ENCODE measurements at regions not wholly inside any gene's neighbourhood (a gene's known extent, or its start where the extent isn't known, plus 50 kb on each side); places are given as distances from the start of the nearest gene placed in this dataset.
"Not testable (repeated sequence)": the region's sequence is repeated elsewhere in the genome, so short reads cannot be mapped to it uniquely, and the experiment has no call there.

GRCh38 chr2:242015108-242016065, 145.9 kb downstream of the RTP5 start:
- H3K4me3 ChIP-seq, result no peak overlapping the region
- no peaks in the 10 kb centered on the region for H3K4me1 ChIP-seq (ENCODE audit: control insufficient read depth in 1 of 2, low read depth in 2 of 2)
- DNase-seq (ENCODE audit: low spot score), result no peak
- TF ChIP-seq CTCF (IDR thresholded peaks at IDR 0.05), result no peak
- H3K9me3 ChIP-seq, result no peaks in the 10 kb centered on the region
- no peak for ATAC-seq (ENCODE audit: insufficient number of reproducible peaks, low FRiP score, low read depth)
- no peaks in the 10 kb centered on the region for H3K27me3 ChIP-seq (replicated peaks; ENCODE audit: insufficient read depth)
- H3K27ac ChIP-seq, result no peak overlapping the region
- H3K36me3 ChIP-seq, result no peaks in the 10 kb centered on the region

- no peak for ATAC-seq (ENCODE audit: insufficient number of reproducible peaks, low FRiP score, low read depth)
- DNase-seq (ENCODE audit: low spot score), result no peak
- TF ChIP-seq CTCF (IDR thresholded peaks at IDR 0.05), result no peak
These were observed 147.6 kb downstream of the RTP5 start for GRCh38 chr2:242017086-242017485.

GRCh38 chr2:242018416-242018815, 148.9 kb downstream of the RTP5 start:
- H3K4me3 ChIP-seq; ATAC-seq (ENCODE audit: insufficient number of reproducible peaks, low FRiP score, low read depth); H3K27me3 ChIP-seq (replicated peaks; ENCODE audit: insufficient read depth); H3K36me3 ChIP-seq; H3K4me1 ChIP-seq (ENCODE audit: control insufficient read depth in 1 of 2, low read depth in 2 of 2); H3K9me3 ChIP-seq; H3K27ac ChIP-seq; DNase-seq (ENCODE audit: low spot score): not testable (repeated sequence)

More at GRCh38 chr2:242017086-242017485, 147.6 kb downstream of the RTP5 start:
- Histone ChIP-seq H3K9me3 (no peaks in the 10 kb centered on the region), H3K4me3 (no peak overlapping the region), H3K27me3 (replicated peaks; ENCODE audit: insufficient read depth) (no peaks in the 10 kb centered on the region), H3K4me1 (ENCODE audit: control insufficient read depth in 1 of 2, low read depth in 2 of 2) (no peaks in the 10 kb centered on the region), H3K36me3 (no peaks in the 10 kb centered on the region), H3K27ac (no peak overlapping the region)

GRCh38 chr2:242019344-242019743, 149.8 kb downstream of the RTP5 start:
- ATAC-seq (ENCODE audit: insufficient number of reproducible peaks, low FRiP score, low read depth), result no peak

GRCh38 chr2:242020196-242021004, 150.9 kb downstream of the RTP5 start:
- no peaks in the 10 kb centered on the region for H3K27me3 ChIP-seq (replicated peaks; ENCODE audit: insufficient read depth)
- TF ChIP-seq CTCF (IDR thresholded peaks at IDR 0.05), result no peak
- no peaks in the 10 kb centered on the region for H3K4me1 ChIP-seq (ENCODE audit: control insufficient read depth in 1 of 2, low read depth in 2 of 2)
- H3K27ac ChIP-seq, result no peak overlapping the region
- no peaks in the 10 kb centered on the region for H3K9me3 ChIP-seq
- DNase-seq (ENCODE audit: low spot score) (no peak), ATAC-seq (ENCODE audit: insufficient number of reproducible peaks, low FRiP score, low read depth) (no peak)
- H3K36me3 ChIP-seq, result no peaks in the 10 kb centered on the region
- no peak overlapping the region for H3K4me3 ChIP-seq

More at GRCh38 chr2:242019344-242019743, 149.8 kb downstream of the RTP5 start:
- Histone ChIP-seq H3K27me3 (replicated peaks; ENCODE audit: insufficient read depth) (no peaks in the 10 kb centered on the region), H3K27ac (no peak overlapping the region), H3K4me3 (no peak overlapping the region), H3K9me3 (no peaks in the 10 kb centered on the region), H3K36me3 (no peaks in the 10 kb centered on the region), H3K4me1 (ENCODE audit: control insufficient read depth in 1 of 2, low read depth in 2 of 2) (no peaks in the 10 kb centered on the region)
- TF ChIP-seq CTCF (IDR thresholded peaks at IDR 0.05), result no peak
- no peak for DNase-seq (ENCODE audit: low spot score)
